WTC11 (cell line): ENCODE measurements at regions not wholly inside any gene's neighbourhood (a gene's known extent, or its start where the extent isn't known, plus 50 kb on each side); places are given as distances from the start of the nearest gene placed in this dataset.

Experiments used
- ATAC-seq: fragments of 200-7000 bp; cut with Tn5 transposase; 2 replicates; pipeline ENCODE4 v1.10.0; 2021; ENCODE audit warnings: mild to moderate bottlenecking, moderate library complexity
- CTCF ChIA-PET: fragments of 300-600 bp; sonication (Branson Sonifier 250); formaldehyde crosslinking; loops from one replicate; lab custom pipeline; 2021; ENCODE audit warnings: antibody characterized with exemption; lab: Charles Lee
- POLR2A ChIA-PET: fragments of 350-600 bp; sonication (Branson Sonifier 250); formaldehyde crosslinking; loops from one replicate; lab custom pipeline; 2021; ENCODE audit warnings: antibody characterized with exemption; lab: Charles Lee
- DNase-seq: peaks from one replicate; pipeline ENCODE4 v3.0.0; 2021; ENCODE audit warnings: low spot score
- H3K27ac Mint-ChIP-seq: 2 replicates; pipeline ENCODE4 v1.8.0; 2021; ENCODE audit warnings: mixed read lengths
- H3K27me3 Mint-ChIP-seq: 2 replicates; pipeline ENCODE4 v1.8.0; 2021; ENCODE audit warnings: low read depth, mild to moderate bottlenecking, moderate library complexity, mixed read lengths
- H3K36me3 Mint-ChIP-seq: 2 replicates; pipeline ENCODE4 v1.8.0; 2021; ENCODE audit warnings: mixed read lengths
- H3K4me1 Mint-ChIP-seq: 2 replicates; pipeline ENCODE4 v1.8.0; 2022; ENCODE audit warnings: mixed read lengths
- H3K4me3 Mint-ChIP-seq: 2 replicates; pipeline ENCODE4 v1.8.0; 2021; ENCODE audit warnings: mild to moderate bottlenecking, moderate library complexity, mixed read lengths
- H3K9me3 Mint-ChIP-seq: 2 replicates; pipeline ENCODE4 v1.8.0; 2021; ENCODE audit warnings: mixed read lengths
- ATF6 ChIP-seq: sonication (generic); formaldehyde crosslinking; IDR thresholded peaks from 2 replicates; pipeline ENCODE4 v1.8.1; 2023; ENCODE audit warnings: mild to moderate bottlenecking, missing genetic modification reagents
- E2F5 ChIP-seq: sonication (generic); formaldehyde crosslinking; IDR thresholded peaks from 2 replicates; pipeline ENCODE4 v1.8.1; 2022; ENCODE audit warnings: mild to moderate bottlenecking, moderate library complexity, missing genetic modification reagents
- FOXP4 ChIP-seq: sonication (generic); formaldehyde crosslinking; IDR thresholded peaks from 2 replicates; pipeline ENCODE4 v1.8.0; 2022; ENCODE audit warnings: mild to moderate bottlenecking, missing genetic modification reagents
- PRRX2 ChIP-seq: fragments of 250-450 bp; sonication (Bioruptor Pico); IDR thresholded peaks from 2 replicates; pipeline ENCODE4 v1.8.0; 2021; ENCODE audit warnings: mild to moderate bottlenecking
- SMAD4 ChIP-seq: sonication (generic); formaldehyde crosslinking; IDR thresholded peaks from 2 replicates; pipeline ENCODE4 v1.8.0; 2022; ENCODE audit warnings: mild to moderate bottlenecking, missing genetic modification reagents
- TEAD1 ChIP-seq: sonication (generic); formaldehyde crosslinking; IDR thresholded peaks from 2 replicates; pipeline ENCODE4 v1.8.0; 2022; ENCODE audit warnings: mild to moderate bottlenecking, missing genetic modification reagents
- ZBTB43 ChIP-seq: sonication (generic); formaldehyde crosslinking; IDR thresholded peaks from 2 replicates; pipeline ENCODE4 v1.8.1; 2023; ENCODE audit warnings: mild to moderate bottlenecking, missing genetic modification reagents
- ZMAT4 ChIP-seq: fragments of 250-450 bp; sonication (Bioruptor Pico); IDR thresholded peaks from 2 replicates; pipeline ENCODE4 v1.9.0; 2021; ENCODE audit warnings: mild to moderate bottlenecking
- ZNF317 ChIP-seq: sonication (generic); formaldehyde crosslinking; IDR thresholded peaks from 2 replicates; pipeline ENCODE4 v1.8.1; 2023; ENCODE audit warnings: low read depth, mild to moderate bottlenecking, moderate library complexity, missing genetic modification reagents, borderline replicate concordance
- ZNF512 ChIP-seq: sonication (generic); formaldehyde crosslinking; IDR thresholded peaks from 2 replicates; pipeline ENCODE4 v1.8.1; 2022; ENCODE audit warnings: missing genetic modification reagents, borderline replicate concordance
- ZNF532 ChIP-seq: fragments of 250-450 bp; sonication (Bioruptor Pico); IDR thresholded peaks from 2 replicates; pipeline ENCODE4 v1.9.0; 2021; ENCODE audit warnings: mild to moderate bottlenecking, borderline replicate concordance
- ZSCAN18 ChIP-seq: fragments of 250-450 bp; sonication (Bioruptor Pico); IDR thresholded peaks from 2 replicates; pipeline ENCODE4 v2.1.2; 2022; ENCODE audit warnings: mild to moderate bottlenecking, moderate library complexity

- no peak for DNase-seq
- H3K4me1 Mint-ChIP-seq = peaks cover 20% of the 10 kb centered on the region
- peaks cover 15% of the 10 kb centered on the region for H3K9me3 Mint-ChIP-seq
- POLR2A ChIA-PET = no interaction called here
- no peak overlapping the region for H3K27ac Mint-ChIP-seq
- TF ChIP-seq ZSCAN18 (no peak), FOXP4 (CRISPR knock-in tag) (no peak), ATF6 (CRISPR knock-in tag) (no peak), SMAD4 (CRISPR knock-in tag) (no peak), ZNF512 (CRISPR knock-in tag) (no peak), ZBTB43 (CRISPR knock-in tag) (no peak), PRRX2 (CRISPR knock-in tag) (no peak), ZMAT4 (CRISPR knock-in tag) (no peak), ZNF532 (no peak), E2F5 (CRISPR knock-in tag) (no peak), TEAD1 (no peak), ZNF317 (no peak)
- TF ChIP-seq, all 79 proteins: peak for 0
- H3K27me3 Mint-ChIP-seq = peaks cover 17% of the 10 kb centered on the region
- ATAC-seq = no peak
- peaks cover 4% of the 10 kb centered on the region; the same call in 1 of the 2 replicates for H3K36me3 Mint-ChIP-seq
- CTCF ChIA-PET = no interaction called here
- H3K4me3 Mint-ChIP-seq = no peak overlapping the region
Observed at GRCh38 chr1:175810305-175810704, 66.9 kb upstream of the TNR start.
